GM12865 (cell line): ENCODE measurements at regions not wholly inside any gene's neighbourhood (a gene's known extent, or its start where the extent isn't known, plus 50 kb on each side); places are given as distances from the start of the nearest gene placed in this dataset.

Source experiments
- DNase-seq: peaks from one replicate; pipeline ENCODE4 v3.0.0; 2010; ENCODE audit warnings: low read depth
- H3K4me3 ChIP-seq: 2 replicates; pipeline ENCODE4 v1.5.1; 2011; ENCODE audit warnings: mild to moderate bottlenecking, low read depth, low read length, control low read depth
- TF ChIP-seq, protein P1 (sequence below): IDR thresholded peaks from 2 replicates; pipeline ENCODE4 v1.5.1; 2011; ENCODE audit warnings: low read length, control low read depth, low read depth, inconsistent platforms; ENCODE audit not compliant: insufficient read depth; ENCODE audit errors: missing control alignments

DNA sequence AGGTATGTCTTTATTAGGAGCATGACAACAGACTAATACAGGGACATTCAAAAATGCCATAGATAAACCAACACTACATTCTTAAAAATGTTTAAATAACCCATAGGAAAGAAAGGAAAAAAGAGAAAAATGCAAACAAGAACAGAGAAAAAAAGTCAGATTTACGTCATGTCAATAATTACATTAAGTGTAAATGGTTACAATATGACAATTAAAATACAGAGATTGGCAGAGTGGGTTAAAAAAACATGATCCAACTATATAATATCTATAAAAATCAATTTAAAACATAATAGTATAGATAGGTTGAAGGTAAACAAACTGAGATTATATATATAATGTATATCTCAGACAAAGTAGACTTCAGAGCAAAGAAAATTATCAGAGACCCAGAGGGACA is 255.8 kb downstream of the ANAPC1 start:
- DNase-seq, result no peak
- no peak overlapping the region for H3K4me3 ChIP-seq
- TF ChIP-seq, protein P1, sequence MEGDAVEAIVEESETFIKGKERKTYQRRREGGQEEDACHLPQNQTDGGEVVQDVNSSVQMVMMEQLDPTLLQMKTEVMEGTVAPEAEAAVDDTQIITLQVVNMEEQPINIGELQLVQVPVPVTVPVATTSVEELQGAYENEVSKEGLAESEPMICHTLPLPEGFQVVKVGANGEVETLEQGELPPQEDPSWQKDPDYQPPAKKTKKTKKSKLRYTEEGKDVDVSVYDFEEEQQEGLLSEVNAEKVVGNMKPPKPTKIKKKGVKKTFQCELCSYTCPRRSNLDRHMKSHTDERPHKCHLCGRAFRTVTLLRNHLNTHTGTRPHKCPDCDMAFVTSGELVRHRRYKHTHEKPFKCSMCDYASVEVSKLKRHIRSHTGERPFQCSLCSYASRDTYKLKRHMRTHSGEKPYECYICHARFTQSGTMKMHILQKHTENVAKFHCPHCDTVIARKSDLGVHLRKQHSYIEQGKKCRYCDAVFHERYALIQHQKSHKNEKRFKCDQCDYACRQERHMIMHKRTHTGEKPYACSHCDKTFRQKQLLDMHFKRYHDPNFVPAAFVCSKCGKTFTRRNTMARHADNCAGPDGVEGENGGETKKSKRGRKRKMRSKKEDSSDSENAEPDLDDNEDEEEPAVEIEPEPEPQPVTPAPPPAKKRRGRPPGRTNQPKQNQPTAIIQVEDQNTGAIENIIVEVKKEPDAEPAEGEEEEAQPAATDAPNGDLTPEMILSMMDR, result no peak

DNA sequence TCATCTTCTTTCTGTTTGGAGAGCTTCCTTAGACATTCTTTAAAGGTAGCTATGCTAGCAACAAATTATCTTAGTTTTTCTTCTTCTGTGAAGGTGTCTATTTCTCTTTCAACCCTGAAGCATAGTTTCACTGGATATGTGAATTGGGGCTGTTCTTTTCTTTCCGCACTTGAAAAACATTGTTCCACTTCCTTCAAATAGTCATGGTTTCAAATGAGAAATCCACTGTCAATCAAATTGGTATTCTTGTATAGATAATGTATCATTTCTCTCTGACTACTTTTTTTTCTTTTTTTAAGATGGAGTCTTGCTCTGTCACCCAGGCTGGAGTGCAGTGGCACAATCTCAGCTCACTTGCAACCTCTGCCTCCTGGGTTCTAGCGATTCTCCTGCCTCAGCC is 254.0 kb downstream of the ANAPC1 start:
- TF ChIP-seq, protein P1, result no peak
- DNase-seq, result no peak
- H3K4me3 ChIP-seq, result no peak overlapping the region

DNA sequence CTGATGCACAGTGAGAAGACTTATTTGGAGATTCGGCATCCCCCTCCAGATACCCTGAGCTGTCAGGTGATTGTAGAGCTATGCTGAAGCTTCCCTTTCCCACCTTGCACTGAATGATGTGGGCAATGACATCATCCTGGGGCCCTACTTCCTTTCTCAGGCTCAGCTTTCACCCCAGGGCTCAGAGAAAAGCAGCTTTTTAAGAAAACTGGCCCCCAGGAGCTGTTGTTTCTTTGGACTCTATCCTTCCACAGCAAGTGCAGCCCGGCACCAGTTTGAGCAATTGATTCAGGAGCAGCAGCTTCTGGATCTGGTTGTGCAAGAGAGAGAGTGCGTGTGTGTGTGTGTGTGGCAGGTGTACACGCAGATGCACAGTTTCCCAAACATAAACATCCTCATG is 251.3 kb downstream of the ANAPC1 start:
- TF ChIP-seq, protein P1, result no peak
- DNase-seq, result peak; percentile 5
- H3K4me3 ChIP-seq, result no peak overlapping the region

DNA sequence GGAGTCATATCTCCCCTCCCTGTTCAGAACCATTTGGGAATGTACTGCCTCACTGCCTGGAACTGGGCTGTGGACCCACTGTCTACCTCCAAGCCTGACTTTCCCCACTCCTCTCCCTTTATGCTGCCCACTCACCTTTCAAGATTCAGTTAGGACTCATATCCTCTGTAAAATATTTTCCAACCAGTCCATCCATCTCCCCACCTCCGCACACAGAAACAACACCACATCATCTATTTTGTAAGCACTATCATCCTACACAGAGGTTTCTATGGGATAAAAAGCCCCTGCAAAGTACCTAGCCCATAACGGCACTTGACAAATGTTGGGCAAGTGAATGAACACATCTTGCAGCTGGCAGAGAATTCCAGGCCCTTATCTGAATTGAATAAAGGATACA is 250.8 kb downstream of the ANAPC1 start:
- no peak overlapping the region for H3K4me3 ChIP-seq
- TF ChIP-seq, protein P1, result no peak
- DNase-seq, result no peak

DNA sequence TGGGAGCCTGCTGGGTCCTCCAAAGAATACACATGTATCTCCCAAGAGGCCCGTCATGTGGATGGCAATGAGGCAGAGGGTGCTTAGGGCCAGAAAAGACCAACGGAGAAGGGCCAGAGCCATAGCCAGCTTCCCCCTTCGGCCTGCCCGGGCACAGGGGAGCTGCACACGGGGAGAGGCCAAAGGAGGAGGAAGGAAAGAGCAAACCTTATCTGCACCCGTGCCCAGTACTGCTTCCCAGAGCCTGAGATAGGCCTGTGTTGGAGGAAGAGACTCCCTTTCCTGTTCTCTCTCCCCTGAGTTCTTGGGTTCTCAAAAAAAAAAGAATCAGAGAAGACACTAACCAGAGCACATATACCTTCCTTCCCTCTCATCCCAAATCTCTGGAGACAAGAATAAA is 250.3 kb downstream of the ANAPC1 start:
- TF ChIP-seq, protein P1, result no peak
- no peak for DNase-seq

DNA sequence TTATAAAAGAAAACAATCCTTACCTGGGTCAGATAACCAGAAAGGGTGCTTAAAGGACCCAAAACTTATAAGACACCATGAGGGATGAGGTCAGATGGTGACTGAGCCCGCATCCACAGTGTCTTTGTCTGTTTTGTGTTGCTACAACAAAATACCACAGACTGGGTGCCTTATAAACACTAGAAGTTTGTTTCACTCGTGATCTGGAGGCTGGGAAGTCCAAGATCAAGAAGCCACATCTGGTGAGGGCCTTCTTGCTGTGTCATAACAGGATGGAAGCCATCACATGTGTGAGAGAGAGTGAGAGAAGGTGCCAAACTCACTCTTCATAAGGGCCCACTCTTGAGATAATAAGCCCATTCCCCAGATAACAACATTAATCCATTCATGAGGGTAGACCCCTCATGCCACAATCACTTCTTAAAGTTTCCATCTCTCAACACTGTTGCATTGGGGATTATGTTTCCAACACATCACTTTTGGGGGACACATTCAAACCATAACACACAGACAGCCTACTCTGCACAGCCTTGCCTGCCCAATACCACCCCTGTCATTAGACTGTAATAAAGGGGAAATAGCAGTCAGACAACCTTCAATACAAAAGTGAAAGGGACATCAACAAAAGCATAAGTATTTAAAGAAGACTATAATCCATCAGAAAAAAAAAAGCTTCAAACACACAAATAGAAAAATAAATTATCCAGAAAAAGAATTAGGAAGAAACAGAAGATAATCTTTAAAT is 249.8 kb downstream of the ANAPC1 start:
- H3K4me3 ChIP-seq, result no peak overlapping the region
- peak; percentile 9 for DNase-seq
- TF ChIP-seq, protein P1, result no peak

More for the DNA sequence above, 250.3 kb downstream of the ANAPC1 start:
- H3K4me3 ChIP-seq, result no peak overlapping the region
